NB4 (cell line): ENCODE measurements at regions not wholly inside any gene's neighbourhood (a gene's known extent, or its start where the extent isn't known, plus 50 kb on each side); places are given as distances from the start of the nearest gene placed in this dataset.

ENCODE experiments used
- POLR2A ChIP-seq: IDR thresholded peaks from 2 replicates; pipeline ENCODE4 v1.6.1; 2011; ENCODE audit warnings: mild to moderate bottlenecking; ENCODE audit not compliant: insufficient read length; ENCODE audit errors: extremely low read depth
- TF ChIP-seq, protein P1 (sequence below): IDR thresholded peaks from one replicate; pipeline ENCODE4 v1.5.1; 2012; ENCODE audit warnings: low read depth, low read length

GRCh38 chrX:38878641-38879340, 77.5 kb downstream of the MID1IP1 start:
- TF ChIP-seq, protein P1, sequence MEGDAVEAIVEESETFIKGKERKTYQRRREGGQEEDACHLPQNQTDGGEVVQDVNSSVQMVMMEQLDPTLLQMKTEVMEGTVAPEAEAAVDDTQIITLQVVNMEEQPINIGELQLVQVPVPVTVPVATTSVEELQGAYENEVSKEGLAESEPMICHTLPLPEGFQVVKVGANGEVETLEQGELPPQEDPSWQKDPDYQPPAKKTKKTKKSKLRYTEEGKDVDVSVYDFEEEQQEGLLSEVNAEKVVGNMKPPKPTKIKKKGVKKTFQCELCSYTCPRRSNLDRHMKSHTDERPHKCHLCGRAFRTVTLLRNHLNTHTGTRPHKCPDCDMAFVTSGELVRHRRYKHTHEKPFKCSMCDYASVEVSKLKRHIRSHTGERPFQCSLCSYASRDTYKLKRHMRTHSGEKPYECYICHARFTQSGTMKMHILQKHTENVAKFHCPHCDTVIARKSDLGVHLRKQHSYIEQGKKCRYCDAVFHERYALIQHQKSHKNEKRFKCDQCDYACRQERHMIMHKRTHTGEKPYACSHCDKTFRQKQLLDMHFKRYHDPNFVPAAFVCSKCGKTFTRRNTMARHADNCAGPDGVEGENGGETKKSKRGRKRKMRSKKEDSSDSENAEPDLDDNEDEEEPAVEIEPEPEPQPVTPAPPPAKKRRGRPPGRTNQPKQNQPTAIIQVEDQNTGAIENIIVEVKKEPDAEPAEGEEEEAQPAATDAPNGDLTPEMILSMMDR = no peak
- no peak for TF ChIP-seq POLR2A
